ENCODE measurements at regions not wholly inside any gene's neighbourhood (a gene's known extent, or its start where the extent isn't known, plus 50 kb on each side); places are given as distances from the start of the nearest gene placed in this dataset.

DNA sequence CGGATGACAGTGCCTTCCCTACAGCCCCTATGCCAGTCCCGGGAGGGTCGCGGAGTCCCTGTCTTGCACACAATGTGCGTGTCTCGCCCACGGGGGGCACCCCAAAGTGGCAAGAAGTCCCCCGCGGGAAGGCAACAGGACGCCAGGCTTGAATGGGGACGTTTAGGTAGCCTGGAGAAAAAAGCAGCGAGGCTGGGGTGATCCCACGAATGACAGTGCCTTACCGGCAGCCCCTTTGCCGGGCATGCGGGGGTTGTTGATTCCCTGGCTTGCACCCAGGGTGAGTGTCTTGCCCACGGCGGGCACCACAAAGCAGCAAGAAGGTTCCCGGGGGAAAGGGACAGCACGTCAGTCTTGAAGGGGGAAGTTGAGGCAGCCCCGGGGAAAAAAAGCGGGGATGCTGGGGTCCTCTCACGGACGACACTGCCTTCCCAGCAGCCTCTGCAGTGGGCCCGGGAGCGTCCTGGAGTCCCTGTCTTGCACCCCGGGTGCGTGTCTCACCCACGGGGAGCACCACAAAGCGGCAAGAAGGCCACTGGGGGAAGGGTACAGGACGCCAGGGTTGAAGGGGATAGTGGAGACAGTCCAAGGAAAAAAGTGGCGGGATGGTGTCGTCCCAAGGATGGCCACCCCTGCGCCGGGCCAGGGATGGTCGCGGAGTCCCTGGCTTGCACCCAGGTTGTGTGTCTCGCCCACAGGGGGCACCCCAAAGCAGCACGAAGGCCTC is 156.8 kb upstream of the ALG10B start:
- TF ChIP-seq, protein P1, sequence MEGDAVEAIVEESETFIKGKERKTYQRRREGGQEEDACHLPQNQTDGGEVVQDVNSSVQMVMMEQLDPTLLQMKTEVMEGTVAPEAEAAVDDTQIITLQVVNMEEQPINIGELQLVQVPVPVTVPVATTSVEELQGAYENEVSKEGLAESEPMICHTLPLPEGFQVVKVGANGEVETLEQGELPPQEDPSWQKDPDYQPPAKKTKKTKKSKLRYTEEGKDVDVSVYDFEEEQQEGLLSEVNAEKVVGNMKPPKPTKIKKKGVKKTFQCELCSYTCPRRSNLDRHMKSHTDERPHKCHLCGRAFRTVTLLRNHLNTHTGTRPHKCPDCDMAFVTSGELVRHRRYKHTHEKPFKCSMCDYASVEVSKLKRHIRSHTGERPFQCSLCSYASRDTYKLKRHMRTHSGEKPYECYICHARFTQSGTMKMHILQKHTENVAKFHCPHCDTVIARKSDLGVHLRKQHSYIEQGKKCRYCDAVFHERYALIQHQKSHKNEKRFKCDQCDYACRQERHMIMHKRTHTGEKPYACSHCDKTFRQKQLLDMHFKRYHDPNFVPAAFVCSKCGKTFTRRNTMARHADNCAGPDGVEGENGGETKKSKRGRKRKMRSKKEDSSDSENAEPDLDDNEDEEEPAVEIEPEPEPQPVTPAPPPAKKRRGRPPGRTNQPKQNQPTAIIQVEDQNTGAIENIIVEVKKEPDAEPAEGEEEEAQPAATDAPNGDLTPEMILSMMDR (IDR thresholded peaks at IDR 0.05; ENCODE audit: low read depth, low read length, poor library complexity, severe bottlenecking) = no peak
- no peak for TF ChIP-seq EZH2phosphoT487 (IDR thresholded peaks at IDR 0.05; ENCODE audit: borderline replicate concordance, low read length)
